Mesenchymal stem cell (in vitro differentiated cells and primary cell): ENCODE measurements at regions not wholly inside any gene's neighbourhood (a gene's known extent, or its start where the extent isn't known, plus 50 kb on each side); places are given as distances from the start of the nearest gene placed in this dataset.

Experiments
- DNase-seq: peaks from one replicate; pipeline ENCODE4 v3.0.0-alpha.2; 2013
- H2AFZ ChIP-seq: one replicate; pipeline ENCODE4 v1.6.1; 2013; ENCODE audit warnings: low read depth, mild to moderate bottlenecking, control low read depth, inconsistent platforms, low read length, moderate library complexity
- H2AK5ac ChIP-seq: 2 replicates; pipeline ENCODE4 v1.6.1; 2013; ENCODE audit warnings: low read length, moderate library complexity, mild to moderate bottlenecking, inconsistent platforms; ENCODE audit not compliant: severe bottlenecking
- H2BK120ac ChIP-seq: one replicate; pipeline ENCODE4 v1.6.1; 2013; ENCODE audit warnings: low read depth, mild to moderate bottlenecking, inconsistent platforms, low read length, moderate library complexity
- H2BK12ac ChIP-seq, 2 experiments: one replicate each; pipeline ENCODE4 v1.6.1; 2013; ENCODE audit warnings: inconsistent platforms in 2 of 2, low read length in 2 of 2, mild to moderate bottlenecking in 2 of 2, moderate library complexity in 2 of 2, control low read depth in 1 of 2
- H2BK15ac ChIP-seq: one replicate; pipeline ENCODE4 v1.6.1; 2013; ENCODE audit warnings: mild to moderate bottlenecking, low read depth, inconsistent platforms; ENCODE audit not compliant: poor library complexity, severe bottlenecking
- H2BK5ac ChIP-seq: 2 replicates; pipeline ENCODE4 v1.6.1; 2013; ENCODE audit warnings: low read depth, mild to moderate bottlenecking, low read length, control low read depth, inconsistent platforms; ENCODE audit not compliant: poor library complexity, severe bottlenecking
- H3K14ac ChIP-seq, 2 experiments: one replicate each; pipeline ENCODE4 v1.6.1; 2013; ENCODE audit warnings: inconsistent platforms in 2 of 2, low read length in 2 of 2, control low read depth in 1 of 2, mild to moderate bottlenecking in 1 of 2, moderate library complexity in 1 of 2
- H3K18ac ChIP-seq, 2 experiments: one replicate each; pipeline ENCODE4 v1.6.1; 2013; ENCODE audit warnings: inconsistent platforms in 2 of 2, low read length in 2 of 2, control low read depth in 1 of 2, low read depth in 1 of 2, mild to moderate bottlenecking in 1 of 2
- H3K23ac ChIP-seq, 2 experiments: one replicate each; pipeline ENCODE4 v1.6.1; 2013; ENCODE audit warnings: inconsistent platforms in 2 of 2, low read length in 2 of 2, mild to moderate bottlenecking in 2 of 2, moderate library complexity in 2 of 2, control low read depth in 1 of 2
- H3K27ac ChIP-seq: 2 replicates; pipeline ENCODE4 v1.5.1; 2013; ENCODE audit warnings: mild to moderate bottlenecking, moderate library complexity, low read length, control low read depth, inconsistent platforms; ENCODE audit not compliant: poor library complexity, severe bottlenecking
- H3K27me3 ChIP-seq, 2 experiments: 2 replicates each; pipeline versions ENCODE4 v1.6.1 to v1.7.0; 2013; ENCODE audit warnings: low read length in 2 of 2, mild to moderate bottlenecking in 2 of 2, moderate library complexity in 2 of 2, control low read depth in 1 of 2, inconsistent platforms in 1 of 2; ENCODE audit not compliant: control insufficient read depth in 1 of 2, insufficient read depth in 1 of 2
- H3K36me3 ChIP-seq, 2 experiments: 2 replicates each; pipeline versions ENCODE4 v1.6.1 to v1.7.0; 2013; ENCODE audit warnings: low read length in 2 of 2, control low read depth in 1 of 2, inconsistent platforms in 1 of 2, low read depth in 1 of 2, mild to moderate bottlenecking in 1 of 2; ENCODE audit not compliant: insufficient read depth in 2 of 2, control insufficient read depth in 1 of 2
- H3K4ac ChIP-seq, 2 experiments: one replicate each; pipeline ENCODE4 v1.6.1; 2013; ENCODE audit warnings: inconsistent platforms in 2 of 2, low read length in 2 of 2, mild to moderate bottlenecking in 2 of 2, moderate library complexity in 2 of 2, control low read depth in 1 of 2, low read depth in 1 of 2
- H3K4me1 ChIP-seq: 2 replicates; pipeline ENCODE4 v1.6.1; 2013; ENCODE audit warnings: low read depth, low read length, control low read depth; ENCODE audit not compliant: control insufficient read depth, insufficient read depth
- H3K4me2 ChIP-seq: 2 replicates; pipeline ENCODE4 v1.6.1; 2013; ENCODE audit warnings: low read length, mild to moderate bottlenecking, inconsistent platforms; ENCODE audit not compliant: poor library complexity, severe bottlenecking
- H3K4me3 ChIP-seq, 2 experiments: 2 replicates each; pipeline versions ENCODE4 v1.5.1 to v1.7.0; 2013; ENCODE audit warnings: low read length in 2 of 2, mild to moderate bottlenecking in 2 of 2, control low read depth in 1 of 2, low read depth in 1 of 2; ENCODE audit not compliant: insufficient read depth in 1 of 2
- H3K79me1 ChIP-seq: replicated peaks from 2 replicates; pipeline ENCODE4 v1.6.1; 2013; ENCODE audit warnings: mild to moderate bottlenecking, control low read depth, low read length, inconsistent platforms; ENCODE audit not compliant: poor library complexity, severe bottlenecking
- H3K9ac ChIP-seq: 2 replicates; pipeline ENCODE4 v1.7.0; 2013; ENCODE audit warnings: mild to moderate bottlenecking, low read length, moderate library complexity
- H3K9me3 ChIP-seq: 2 replicates; pipeline ENCODE4 v1.7.0; 2013; ENCODE audit warnings: mild to moderate bottlenecking, low read length; ENCODE audit not compliant: control insufficient read depth
- H4K8ac ChIP-seq: one replicate; pipeline ENCODE4 v1.6.1; 2013; ENCODE audit warnings: inconsistent platforms, mild to moderate bottlenecking, low read length, moderate library complexity
- H4K91ac ChIP-seq: one replicate; pipeline ENCODE4 v1.6.1; 2013; ENCODE audit warnings: mild to moderate bottlenecking, low read length, inconsistent platforms
- WGBS: methylation state at CpG from one replicate; pipeline ENCODE4 v1.1.7; 2013; ENCODE audit warnings: mixed read lengths; 5-methylcytosine and 5-hydroxymethylcytosine counted together

- Histone ChIP-seq H3K9ac (no peak overlapping the region), H3K27me3 (no peaks in the 10 kb centered on the region), H3K23ac (no peak overlapping the region), H2AK5ac (no peak overlapping the region), H3K4me3 (no peak overlapping the region), H3K18ac (no peak overlapping the region), H3K4me2 (no peak overlapping the region), H3K4ac (no peak overlapping the region), H2BK12ac (no peak overlapping the region), H3K4me1 (no peaks in the 10 kb centered on the region), H2AFZ (no peak overlapping the region), H4K8ac (no peak overlapping the region), H3K14ac (no peak overlapping the region), H2BK5ac (no peak overlapping the region), H4K91ac (no peak overlapping the region), H3K27ac (no peak overlapping the region), H2BK15ac (no peak overlapping the region), H3K36me3 (no peaks in the 10 kb centered on the region), H3K9me3 (peaks cover 24% of the 10 kb centered on the region), H2BK120ac (no peak overlapping the region), H3K79me1 (no peaks in the 10 kb centered on the region)
- WGBS = 85% methylated on average over 2 of the region's 2 CpGs
- DNase-seq = no peak
Measured at GRCh38 chr5:114581136-114581535, 219.3 kb downstream of the KCNN2 start.

DNA sequence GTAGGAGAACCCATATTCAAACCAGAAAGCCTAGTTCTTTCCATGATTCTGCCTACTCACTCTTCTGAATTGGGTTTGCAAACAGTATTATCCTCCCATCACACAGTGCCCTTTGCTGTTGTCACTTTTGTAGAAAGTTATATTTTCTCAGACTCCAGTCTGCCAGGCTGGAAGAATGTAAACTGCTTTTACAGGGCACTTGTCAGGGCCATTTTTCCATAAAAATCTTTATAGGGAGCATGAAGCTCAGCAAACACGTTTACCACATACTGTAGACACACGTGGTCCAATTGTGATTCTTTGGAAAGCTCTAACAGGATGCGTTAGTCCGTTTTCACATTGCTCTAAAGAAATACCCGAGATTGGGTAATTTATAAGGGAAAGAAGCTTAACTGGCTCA lies 204.0 kb downstream of the KCNN2 start:
- no peak overlapping the region for H2BK5ac ChIP-seq
- no peak overlapping the region for H3K9ac ChIP-seq
- no peak overlapping the region for H3K27ac ChIP-seq
- no peaks in the 10 kb centered on the region for H3K27me3 ChIP-seq
- 82% methylated on average over 5 of the region's 5 CpGs for WGBS
- no peaks in the 10 kb centered on the region for H3K79me1 ChIP-seq
- H3K9me3 ChIP-seq = peaks cover 20% of the 10 kb centered on the region
- H2BK15ac ChIP-seq = no peak overlapping the region
- H2BK12ac ChIP-seq = no peak overlapping the region
- no peaks in the 10 kb centered on the region for H3K36me3 ChIP-seq
- H2AFZ ChIP-seq = no peak overlapping the region
- H3K4me2 ChIP-seq = no peak overlapping the region
- H2AK5ac ChIP-seq = no peak overlapping the region
- no peak overlapping the region for H2BK120ac ChIP-seq
- no peak overlapping the region for H3K23ac ChIP-seq
- H4K91ac ChIP-seq = no peak overlapping the region
- H3K14ac ChIP-seq = no peak overlapping the region
- H3K18ac ChIP-seq = no peak overlapping the region
- H3K4me1 ChIP-seq = no peaks in the 10 kb centered on the region
- no peak overlapping the region for H4K8ac ChIP-seq
- no peak for DNase-seq
- no peak overlapping the region for H3K4me3 ChIP-seq
- H3K4ac ChIP-seq = no peak overlapping the region

- Histone ChIP-seq H2BK120ac (no peak overlapping the region), H3K4me2 (no peak overlapping the region), H3K18ac (no peak overlapping the region), H2BK12ac (no peak overlapping the region), H3K14ac (no peak overlapping the region), H3K27me3 (no peaks in the 10 kb centered on the region), H2AFZ (no peak overlapping the region), H3K9ac (no peak overlapping the region), H2BK5ac (no peak overlapping the region), H4K8ac (no peak overlapping the region), H3K4ac (no peak overlapping the region), H3K4me3 (no peak overlapping the region), H3K79me1 (no peaks in the 10 kb centered on the region), H3K9me3 (peaks cover 21% of the 10 kb centered on the region), H2BK15ac (no peak overlapping the region), H4K91ac (no peak overlapping the region), H3K23ac (no peak overlapping the region), H3K4me1 (no peaks in the 10 kb centered on the region), H3K27ac (no peak overlapping the region), H3K36me3 (no peaks in the 10 kb centered on the region), H2AK5ac (no peak overlapping the region)
- no peak for DNase-seq
- WGBS = 50% methylated on average over 2 of the region's 2 CpGs
Measured at GRCh38 chr5:114565139-114565538, 203.3 kb downstream of the KCNN2 start.

- Histone ChIP-seq H3K14ac (no peak overlapping the region), H3K4me2 (no peak overlapping the region), H3K79me1 (no peaks in the 10 kb centered on the region), H3K9me3 (peaks cover 18% of the 10 kb centered on the region), H3K4me1 (no peaks in the 10 kb centered on the region), H2AK5ac (no peak overlapping the region), H2AFZ (no peak overlapping the region), H3K27ac (no peak overlapping the region), H3K4me3 (no peak overlapping the region), H3K27me3 (no peaks in the 10 kb centered on the region), H4K91ac (no peak overlapping the region), H3K18ac (no peak overlapping the region), H4K8ac (no peak overlapping the region), H2BK12ac (no peak overlapping the region), H2BK15ac (no peak overlapping the region), H2BK5ac (no peak overlapping the region), H3K23ac (no peak overlapping the region), H2BK120ac (no peak overlapping the region), H3K9ac (no peak overlapping the region), H3K36me3 (no peaks in the 10 kb centered on the region), H3K4ac (no peak overlapping the region)
- no peak for DNase-seq
- WGBS = 72% methylated on average over 4 of the region's 4 CpGs
Measured at GRCh38 chr5:114561415-114561814, 199.5 kb downstream of the KCNN2 start.
